Osteocyte (in vitro differentiated cells): ENCODE measurements at regions not wholly inside any gene's neighbourhood (a gene's known extent, or its start where the extent isn't known, plus 50 kb on each side); places are given as distances from the start of the nearest gene placed in this dataset.

Experiments used
- DNase-seq: peaks from one replicate; pipeline ENCODE4 v3.0.0; 2021; ENCODE audit warnings: mixed read lengths; ENCODE audit not compliant: unreplicated experiment; ENCODE audit errors: extremely low spot score
- H3K27ac Mint-ChIP-seq: one replicate; pipeline ENCODE4 v1.8.0; 2021; ENCODE audit warnings: mild to moderate bottlenecking, mixed read lengths; ENCODE audit not compliant: unreplicated experiment
- H3K27me3 Mint-ChIP-seq: one replicate; pipeline ENCODE4 v1.8.0; 2021; ENCODE audit warnings: mixed read lengths; ENCODE audit not compliant: unreplicated experiment
- H3K36me3 Mint-ChIP-seq: one replicate; pipeline ENCODE4 v1.8.0; 2021; ENCODE audit warnings: mixed read lengths; ENCODE audit not compliant: unreplicated experiment
- H3K4me1 Mint-ChIP-seq: one replicate; pipeline ENCODE4 v1.8.0; 2021; ENCODE audit warnings: mixed read lengths; ENCODE audit not compliant: unreplicated experiment
- H3K4me3 Mint-ChIP-seq: one replicate; pipeline ENCODE4 v1.8.0; 2021; ENCODE audit warnings: mild to moderate bottlenecking, moderate library complexity, mixed read lengths; ENCODE audit not compliant: unreplicated experiment
- H3K9me3 Mint-ChIP-seq: one replicate; pipeline ENCODE4 v1.8.0; 2021; ENCODE audit warnings: mixed read lengths; ENCODE audit not compliant: unreplicated experiment
- TF ChIP-seq, protein P1 (sequence below): fragments of 200-600 bp; sonication (generic); IDR thresholded peaks from 2 replicates; pipeline ENCODE4 v1.5.0; 2021; ENCODE audit warnings: antibody characterized with exemption, mild to moderate bottlenecking, moderate library complexity

DNA sequence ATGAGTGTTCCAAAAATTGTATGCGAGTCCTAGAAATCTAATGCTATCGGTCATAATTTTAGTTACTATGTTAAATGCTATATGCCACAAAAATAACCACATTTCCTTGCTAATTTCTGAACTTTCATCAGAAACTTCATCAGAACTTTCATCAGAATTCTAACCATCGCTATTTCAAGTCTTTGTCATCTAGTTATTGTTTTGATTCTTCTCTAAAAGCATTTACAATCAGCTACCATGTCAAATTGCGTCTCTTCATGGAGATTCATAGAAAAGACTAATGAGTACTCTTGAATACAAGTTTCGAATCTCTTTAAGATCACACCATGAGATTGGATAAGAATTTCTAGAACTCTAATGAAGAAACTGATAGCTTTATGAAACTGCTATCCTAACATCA lies 52.7 kb upstream of the TM9SF2 start:
- no peak overlapping the region for H3K4me3 Mint-ChIP-seq
- DNase-seq: no peak
- peaks cover 2% of the 10 kb centered on the region for H3K4me1 Mint-ChIP-seq
- TF ChIP-seq, protein P1, sequence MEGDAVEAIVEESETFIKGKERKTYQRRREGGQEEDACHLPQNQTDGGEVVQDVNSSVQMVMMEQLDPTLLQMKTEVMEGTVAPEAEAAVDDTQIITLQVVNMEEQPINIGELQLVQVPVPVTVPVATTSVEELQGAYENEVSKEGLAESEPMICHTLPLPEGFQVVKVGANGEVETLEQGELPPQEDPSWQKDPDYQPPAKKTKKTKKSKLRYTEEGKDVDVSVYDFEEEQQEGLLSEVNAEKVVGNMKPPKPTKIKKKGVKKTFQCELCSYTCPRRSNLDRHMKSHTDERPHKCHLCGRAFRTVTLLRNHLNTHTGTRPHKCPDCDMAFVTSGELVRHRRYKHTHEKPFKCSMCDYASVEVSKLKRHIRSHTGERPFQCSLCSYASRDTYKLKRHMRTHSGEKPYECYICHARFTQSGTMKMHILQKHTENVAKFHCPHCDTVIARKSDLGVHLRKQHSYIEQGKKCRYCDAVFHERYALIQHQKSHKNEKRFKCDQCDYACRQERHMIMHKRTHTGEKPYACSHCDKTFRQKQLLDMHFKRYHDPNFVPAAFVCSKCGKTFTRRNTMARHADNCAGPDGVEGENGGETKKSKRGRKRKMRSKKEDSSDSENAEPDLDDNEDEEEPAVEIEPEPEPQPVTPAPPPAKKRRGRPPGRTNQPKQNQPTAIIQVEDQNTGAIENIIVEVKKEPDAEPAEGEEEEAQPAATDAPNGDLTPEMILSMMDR: no peak
- peaks cover 37% of the 10 kb centered on the region for H3K27me3 Mint-ChIP-seq
- H3K36me3 Mint-ChIP-seq: no peaks in the 10 kb centered on the region
- H3K27ac Mint-ChIP-seq: no peak overlapping the region
- no peaks in the 10 kb centered on the region for H3K9me3 Mint-ChIP-seq

DNA sequence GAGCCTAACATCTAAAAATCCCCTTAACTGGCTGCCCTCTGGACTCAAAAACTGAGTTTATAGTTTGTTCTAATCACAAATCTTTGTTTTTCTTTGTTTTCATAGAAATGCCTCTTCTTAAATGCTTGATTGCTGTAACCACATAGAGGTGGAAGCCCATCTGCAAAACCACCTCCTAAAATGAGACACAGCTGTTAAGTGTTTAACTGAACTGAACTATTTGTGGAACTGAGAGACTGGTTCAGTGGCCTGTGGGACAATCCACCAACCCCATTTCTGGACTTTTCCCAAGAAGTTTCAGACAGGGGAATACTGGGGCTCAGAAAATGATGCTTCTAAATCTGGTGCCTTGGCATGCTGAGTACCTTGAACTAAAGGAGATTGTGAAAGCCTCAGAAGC lies 50.9 kb upstream of the TM9SF2 start:
- H3K27me3 Mint-ChIP-seq: peaks cover 37% of the 10 kb centered on the region
- peaks cover 2% of the 10 kb centered on the region for H3K4me1 Mint-ChIP-seq
- H3K4me3 Mint-ChIP-seq: no peak overlapping the region
- no peak overlapping the region for H3K27ac Mint-ChIP-seq
- peaks cover 6% of the 10 kb centered on the region for H3K9me3 Mint-ChIP-seq
- TF ChIP-seq, protein P1: no peak
- H3K36me3 Mint-ChIP-seq: peaks cover 2% of the 10 kb centered on the region
- DNase-seq: no peak
